ENCODE measurements at regions not wholly inside any gene's neighbourhood (a gene's known extent, or its start where the extent isn't known, plus 50 kb on each side); places are given as distances from the start of the nearest gene placed in this dataset.

GRCh38 chr11:32216749-32217148 lies 125.9 kb downstream of the RCN1 start:
- no peaks in the 10 kb centered on the region for H3K36me3 Mint-ChIP-seq (ENCODE audit: low read depth)
- no peaks in the 10 kb centered on the region for H3K4me1 Mint-ChIP-seq (ENCODE audit: low read depth)
- H3K4me3 Mint-ChIP-seq (ENCODE audit: low read depth), result no peak overlapping the region
- no peaks in the 10 kb centered on the region for H3K9me3 Mint-ChIP-seq
- no peak for DNase-seq (ENCODE audit: low spot score)
- H3K27ac Mint-ChIP-seq, result no peak overlapping the region
- intact Hi-C loops (cut with micrococcal nuclease), result no loop called here
- H3K27me3 Mint-ChIP-seq (ENCODE audit: low read depth), result no peaks in the 10 kb centered on the region

- intact Hi-C loops (cut with micrococcal nuclease), result no loop called here
- H3K27me3 Mint-ChIP-seq (ENCODE audit: low read depth), result no peaks in the 10 kb centered on the region
- DNase-seq (ENCODE audit: low spot score), result no peak
- H3K36me3 Mint-ChIP-seq (ENCODE audit: low read depth), result no peaks in the 10 kb centered on the region
- H3K4me3 Mint-ChIP-seq (ENCODE audit: low read depth), result no peak overlapping the region
- H3K9me3 Mint-ChIP-seq, result no peaks in the 10 kb centered on the region
- H3K4me1 Mint-ChIP-seq (ENCODE audit: low read depth), result no peaks in the 10 kb centered on the region
- H3K27ac Mint-ChIP-seq, result no peak overlapping the region
Observed at GRCh38 chr11:32219320-32219719, 128.4 kb downstream of the RCN1 start.

GRCh38 chr11:32221476-32222032 lies 130.7 kb downstream of the RCN1 start:
- H3K4me3 Mint-ChIP-seq (ENCODE audit: low read depth), result no peak overlapping the region
- H3K27ac Mint-ChIP-seq, result no peak overlapping the region
- H3K27me3 Mint-ChIP-seq (ENCODE audit: low read depth), result peaks cover 7% of the 10 kb centered on the region
- intact Hi-C loops (cut with micrococcal nuclease), result no loop called here
- no peaks in the 10 kb centered on the region for H3K4me1 Mint-ChIP-seq (ENCODE audit: low read depth)
- no peaks in the 10 kb centered on the region for H3K36me3 Mint-ChIP-seq (ENCODE audit: low read depth)
- DNase-seq (ENCODE audit: low spot score), result no peak
- H3K9me3 Mint-ChIP-seq, result no peaks in the 10 kb centered on the region

GRCh38 chr11:32224580-32224979 lies 133.7 kb downstream of the RCN1 start:
- no peaks in the 10 kb centered on the region for H3K36me3 Mint-ChIP-seq (ENCODE audit: low read depth)
- H3K27ac Mint-ChIP-seq, result no peak overlapping the region
- H3K9me3 Mint-ChIP-seq, result no peaks in the 10 kb centered on the region
- intact Hi-C loops (cut with micrococcal nuclease), result no loop called here
- DNase-seq (ENCODE audit: low spot score), result no peak
- H3K4me3 Mint-ChIP-seq (ENCODE audit: low read depth), result no peak overlapping the region
- H3K4me1 Mint-ChIP-seq (ENCODE audit: low read depth), result no peaks in the 10 kb centered on the region
- H3K27me3 Mint-ChIP-seq (ENCODE audit: low read depth), result peaks cover 7% of the 10 kb centered on the region

- Mint-ChIP-seq H3K9me3 (no peaks in the 10 kb centered on the region), H3K27me3 (ENCODE audit: low read depth) (peaks cover 7% of the 10 kb centered on the region), H3K4me1 (ENCODE audit: low read depth) (no peaks in the 10 kb centered on the region), H3K36me3 (ENCODE audit: low read depth) (no peaks in the 10 kb centered on the region), H3K4me3 (ENCODE audit: low read depth) (no peak overlapping the region), H3K27ac (no peak overlapping the region)
- intact Hi-C loops (cut with micrococcal nuclease), result no loop called here
- no peak for DNase-seq (ENCODE audit: low spot score)
Observed at GRCh38 chr11:32225571-32226285, 134.9 kb downstream of the RCN1 start.

GRCh38 chr11:32226480-32226879 lies 135.6 kb downstream of the RCN1 start:
- no peak overlapping the region for H3K4me3 Mint-ChIP-seq (ENCODE audit: low read depth)
- no peaks in the 10 kb centered on the region for H3K4me1 Mint-ChIP-seq (ENCODE audit: low read depth)
- peaks cover 7% of the 10 kb centered on the region for H3K27me3 Mint-ChIP-seq (ENCODE audit: low read depth)
- intact Hi-C loops (cut with micrococcal nuclease), result no loop called here
- H3K27ac Mint-ChIP-seq, result no peak overlapping the region
- H3K36me3 Mint-ChIP-seq (ENCODE audit: low read depth), result no peaks in the 10 kb centered on the region
- no peak for DNase-seq (ENCODE audit: low spot score)
- H3K9me3 Mint-ChIP-seq, result no peaks in the 10 kb centered on the region

- H3K4me1 Mint-ChIP-seq (ENCODE audit: low read depth), result no peaks in the 10 kb centered on the region
- no peak overlapping the region for H3K4me3 Mint-ChIP-seq (ENCODE audit: low read depth)
- intact Hi-C loops (cut with micrococcal nuclease), result no loop called here
- DNase-seq (ENCODE audit: low spot score), result no peak
- H3K36me3 Mint-ChIP-seq (ENCODE audit: low read depth), result no peaks in the 10 kb centered on the region
- H3K27me3 Mint-ChIP-seq (ENCODE audit: low read depth), result peaks cover 11% of the 10 kb centered on the region
- H3K27ac Mint-ChIP-seq, result no peak overlapping the region
- H3K9me3 Mint-ChIP-seq, result no peaks in the 10 kb centered on the region
Observed at GRCh38 chr11:32229576-32230240, 138.8 kb downstream of the RCN1 start.

- Mint-ChIP-seq H3K36me3 (ENCODE audit: low read depth) (no peaks in the 10 kb centered on the region), H3K9me3 (no peaks in the 10 kb centered on the region), H3K4me1 (ENCODE audit: low read depth) (no peaks in the 10 kb centered on the region), H3K4me3 (ENCODE audit: low read depth) (no peak overlapping the region), H3K27ac (no peak overlapping the region), H3K27me3 (ENCODE audit: low read depth) (peaks cover 9% of the 10 kb centered on the region)
- no peak for DNase-seq (ENCODE audit: low spot score)
- intact Hi-C loops (cut with micrococcal nuclease), result no loop called here
Observed at GRCh38 chr11:32231909-32232493, 141.1 kb downstream of the RCN1 start.

GRCh38 chr11:32232516-32232915 lies 141.6 kb downstream of the RCN1 start:
- DNase-seq (ENCODE audit: low spot score), result no peak
- no peak overlapping the region for H3K27ac Mint-ChIP-seq
- no peaks in the 10 kb centered on the region for H3K4me1 Mint-ChIP-seq (ENCODE audit: low read depth)
- intact Hi-C loops (cut with micrococcal nuclease), result no loop called here
- peaks cover 9% of the 10 kb centered on the region for H3K27me3 Mint-ChIP-seq (ENCODE audit: low read depth)
- H3K36me3 Mint-ChIP-seq (ENCODE audit: low read depth), result no peaks in the 10 kb centered on the region
- H3K9me3 Mint-ChIP-seq, result no peaks in the 10 kb centered on the region
- H3K4me3 Mint-ChIP-seq (ENCODE audit: low read depth), result no peak overlapping the region

GRCh38 chr11:32233276-32233675 lies 142.4 kb downstream of the RCN1 start:
- intact Hi-C loops (cut with micrococcal nuclease), result no loop called here
- H3K27me3 Mint-ChIP-seq (ENCODE audit: low read depth), result peaks cover 12% of the 10 kb centered on the region
- H3K9me3 Mint-ChIP-seq, result no peaks in the 10 kb centered on the region
- H3K36me3 Mint-ChIP-seq (ENCODE audit: low read depth), result no peaks in the 10 kb centered on the region
- H3K4me1 Mint-ChIP-seq (ENCODE audit: low read depth), result no peaks in the 10 kb centered on the region
- no peak for DNase-seq (ENCODE audit: low spot score)
- H3K4me3 Mint-ChIP-seq (ENCODE audit: low read depth), result no peak overlapping the region
- H3K27ac Mint-ChIP-seq, result no peak overlapping the region

GRCh38 chr11:32233928-32234327 lies 143.1 kb downstream of the RCN1 start:
- Mint-ChIP-seq H3K27me3 (ENCODE audit: low read depth) (peaks cover 13% of the 10 kb centered on the region), H3K4me1 (ENCODE audit: low read depth) (no peaks in the 10 kb centered on the region), H3K36me3 (ENCODE audit: low read depth) (no peaks in the 10 kb centered on the region), H3K27ac (no peak overlapping the region), H3K9me3 (no peaks in the 10 kb centered on the region), H3K4me3 (ENCODE audit: low read depth) (no peak overlapping the region)
- intact Hi-C loops (cut with micrococcal nuclease), result no loop called here
- DNase-seq (ENCODE audit: low spot score), result no peak

- no peaks in the 10 kb centered on the region for H3K9me3 Mint-ChIP-seq
- H3K4me3 Mint-ChIP-seq (ENCODE audit: low read depth), result no peak overlapping the region
- no peaks in the 10 kb centered on the region for H3K4me1 Mint-ChIP-seq (ENCODE audit: low read depth)
- H3K36me3 Mint-ChIP-seq (ENCODE audit: low read depth), result no peaks in the 10 kb centered on the region
- intact Hi-C loops (cut with micrococcal nuclease), result no loop called here
- H3K27ac Mint-ChIP-seq, result no peak overlapping the region
- no peak for DNase-seq (ENCODE audit: low spot score)
- peaks cover 2% of the 10 kb centered on the region for H3K27me3 Mint-ChIP-seq (ENCODE audit: low read depth)
Observed at GRCh38 chr11:32244453-32244852, 153.6 kb downstream of the RCN1 start.

- Mint-ChIP-seq H3K27ac (no peak overlapping the region), H3K9me3 (no peaks in the 10 kb centered on the region), H3K27me3 (ENCODE audit: low read depth) (peaks cover 2% of the 10 kb centered on the region), H3K4me1 (ENCODE audit: low read depth) (no peaks in the 10 kb centered on the region), H3K4me3 (ENCODE audit: low read depth) (no peak overlapping the region), H3K36me3 (ENCODE audit: low read depth) (no peaks in the 10 kb centered on the region)
- intact Hi-C loops (cut with micrococcal nuclease), result no loop called here
- DNase-seq (ENCODE audit: low spot score), result no peak
Observed at GRCh38 chr11:32253706-32254105, 162.8 kb downstream of the RCN1 start.

Measured in activated T-helper 2 cell treated with anti-CD3 and anti-CD28 coated beads, Interferon-gamma antibody, Interleukin-2, Interleukin-4, amounts not matched to agents 10 μg/mL and 5 μg/mL and 100 μg/mL, durations not matched to agents 14 hours and 24 hours and 36 hours (primary cell).